K562 (cell line): ENCODE measurements at regions not wholly inside any gene's neighbourhood (a gene's known extent, or its start where the extent isn't known, plus 50 kb on each side); places are given as distances from the start of the nearest gene placed in this dataset.

Experiments
- ATAC-seq: fragments of 200-7000 bp; cut with Tn5 transposase; 3 replicates; pipeline ENCODE4 v1.9.1; 2020; ENCODE audit warnings: moderate library complexity
- BruUV-seq: library from RNA; stranded (reverse); fragments of 400-500 nt; replicated peaks from 2 replicates; lab custom pipeline; 2021; lab: Mats Ljungman, UMichigan
- CTCF ChIA-PET: fragments of 300-600 bp; formaldehyde crosslinking; extraction: SDS; loops from one replicate; lab custom pipeline; 2021; ENCODE audit warnings: low intra/inter-chr PET ratio; lab: Yijun Ruan, JAX
- POLR2A ChIA-PET: fragments of 300-600, 350-650 bp; sonication (Branson Sonifier 250); formaldehyde crosslinking; extraction: SDS; loops from one replicate; lab custom pipeline; 2021; ENCODE audit warnings: antibody characterized with exemption, inconsistent platforms; lab: Yijun Ruan, JAX
- DNase-seq, 4 experiments: peaks; one replicate each; pipeline versions ENCODE4 v3.0.0 to v3.0.0-alpha.2; 2011 to 2018; ENCODE audit warnings: low spot score in 3 of 4, mixed read lengths in 3 of 4; ENCODE audit errors: extremely low read depth in 1 of 4
- FAIRE-seq: peaks from 2 replicates; lab custom pipeline; 2011; peaks lifted over from hg19 to GRCh38; lab: Jason Lieb, UNC
- H2AFZ ChIP-seq: 2 replicates; pipeline ENCODE4 v1.6.0; 2011; ENCODE audit warnings: low read depth, low read length, control low read depth, inconsistent platforms
- H3K27ac ChIP-seq: fragments of 200-600 bp; 3 replicates; pipeline ENCODE4 v1.8.0; 2011; ENCODE audit warnings: low read depth, mild to moderate bottlenecking, control low read depth, inconsistent platforms, low read length, moderate library complexity, mixed read lengths; ENCODE audit errors: extremely low read depth
- H3K27me3 ChIP-seq, 2 experiments: fragments of 300-600 bp in 1 of 2; 2 replicates in 1 of 2; 3 replicates in 1 of 2; pipeline versions ENCODE4 v1.6.0 to v1.8.0; 2011; ENCODE audit warnings: inconsistent platforms in 2 of 2, low read length in 2 of 2, mild to moderate bottlenecking in 1 of 2, mixed read lengths in 1 of 2, moderate library complexity in 1 of 2; ENCODE audit not compliant: control insufficient read depth in 2 of 2, insufficient read depth in 2 of 2
- H3K36me3 ChIP-seq: fragments of 300-600 bp; 3 replicates; pipeline ENCODE4 v1.8.0; 2011; ENCODE audit warnings: mild to moderate bottlenecking, low read length, inconsistent platforms; ENCODE audit not compliant: control insufficient read depth, insufficient read depth
- H3K4me1 ChIP-seq, 2 experiments: fragments of 200-600 bp in 1 of 2; replicated peaks in 1 of 2; 2 replicates in 1 of 2; 3 replicates in 1 of 2; pipeline versions ENCODE4 v1.5.1 to v1.8.0; 2011; ENCODE audit warnings: inconsistent platforms in 2 of 2, low read length in 2 of 2, mild to moderate bottlenecking in 1 of 2, mixed read lengths in 1 of 2, moderate library complexity in 1 of 2; ENCODE audit not compliant: control insufficient read depth in 2 of 2, insufficient read depth in 2 of 2
- H3K4me2 ChIP-seq: 2 replicates; pipeline ENCODE4 v1.6.1; 2011; ENCODE audit warnings: low read length, control low read depth, inconsistent platforms, mixed read lengths; ENCODE audit not compliant: insufficient read depth
- H3K4me3 ChIP-seq: fragments of 200-600 bp; sonication (generic), shearing (Covaris generic); 2 replicates; pipeline ENCODE4 v1.5.1; 2016; ENCODE audit warnings: control low read depth, inconsistent platforms
- H3K79me2 ChIP-seq: fragments of 200-600 bp; 3 replicates; pipeline ENCODE4 v1.8.0; 2011; ENCODE audit warnings: low read length, inconsistent platforms; ENCODE audit not compliant: control insufficient read depth, insufficient read depth
- H3K9ac ChIP-seq, 2 experiments: 2 replicates each; pipeline versions ENCODE4 v1.6.0 to v1.6.1; 2011; ENCODE audit warnings: low read depth in 2 of 2, low read length in 2 of 2, control low read depth in 1 of 2, inconsistent platforms in 1 of 2, mild to moderate bottlenecking in 1 of 2, mixed read lengths in 1 of 2; ENCODE audit not compliant: insufficient read depth in 1 of 2
- H3K9me1 ChIP-seq: one replicate; pipeline ENCODE4 v1.6.0; 2011; ENCODE audit warnings: inconsistent platforms, mild to moderate bottlenecking, low read length, moderate library complexity; ENCODE audit not compliant: control insufficient read depth, insufficient read depth
- H3K9me3 ChIP-seq: replicated peaks from 2 replicates; pipeline ENCODE4 v1.5.1; 2011; ENCODE audit warnings: low read depth, low read length, inconsistent platforms; ENCODE audit not compliant: control insufficient read depth, insufficient read depth
- H4K20me1 ChIP-seq: replicated peaks from 2 replicates; pipeline ENCODE4 v1.6.1; 2011; ENCODE audit warnings: low read length, inconsistent platforms, mixed read lengths; ENCODE audit not compliant: control insufficient read depth, insufficient read depth
- CBX3 ChIP-seq, 2 experiments: IDR thresholded peaks; 1 replicate in 1 of 2; 2 replicates in 1 of 2; pipeline ENCODE4 v1.6.1; 2012; ENCODE audit warnings: inconsistent platforms in 2 of 2, low read length in 2 of 2, borderline replicate concordance in 1 of 2, control low read depth in 1 of 2
- FOXP4 ChIP-seq: sonication (generic); formaldehyde crosslinking; IDR thresholded peaks from 2 replicates; pipeline ENCODE4 v1.8.0; 2022; ENCODE audit warnings: mild to moderate bottlenecking, missing genetic modification reagents, borderline replicate concordance
- HDAC3 ChIP-seq: fragments of 450-650 bp; IDR thresholded peaks from 2 replicates; pipeline ENCODE4 v1.6.1; 2018; ENCODE audit warnings: borderline replicate concordance, mild to moderate bottlenecking, moderate library complexity; ENCODE audit not compliant: partially characterized antibody
- LCOR ChIP-seq: sonication (generic); formaldehyde crosslinking; IDR thresholded peaks from 2 replicates; pipeline ENCODE4 v1.8.0; 2022; ENCODE audit warnings: mild to moderate bottlenecking, missing genetic modification reagents
- OTX1 ChIP-seq: fragments of 450-650 bp; formaldehyde crosslinking; IDR thresholded peaks from 2 replicates; pipeline ENCODE4 v1.4.0; 2022; ENCODE audit warnings: mild to moderate bottlenecking
- STAG1 ChIP-seq: sonication (generic); formaldehyde crosslinking; IDR thresholded peaks from 2 replicates; pipeline ENCODE4 v1.5.0; 2020; ENCODE audit warnings: missing genetic modification reagents, borderline replicate concordance
- TEAD2 ChIP-seq: fragments of 450-650 bp; IDR thresholded peaks from 2 replicates; pipeline ENCODE4 v1.6.1; 2016; ENCODE audit warnings: missing genetic modification characterization, control low read depth, missing compliant biosample characterization
- U2AF2 ChIP-seq: fragments of 200-400 bp; formaldehyde crosslinking; optimal IDR thresholded peaks from 2 replicates; pipeline ENCODE3; 2017; ENCODE audit warnings: low read depth, mild to moderate bottlenecking, low read length
- ZNF133 ChIP-seq: fragments of 250-450 bp; sonication (Bioruptor Pico); IDR thresholded peaks from 2 replicates; pipeline ENCODE4 v1.4.0; 2020; ENCODE audit warnings: mild to moderate bottlenecking
- ZNF79 ChIP-seq: fragments of 250-450 bp; sonication (Bioruptor Pico); IDR thresholded peaks from 2 replicates; pipeline ENCODE4 v1.4.0; 2020; ENCODE audit warnings: low read depth, mild to moderate bottlenecking, moderate library complexity
- WGBS: fragments of 100-300 bp; shearing (Covaris generic); methylation state at CpG from one replicate; pipeline ENCODE4 v1.1.6; 2016; ENCODE audit warnings: low coverage, mixed read lengths; ENCODE audit not compliant: insufficient coverage; ENCODE audit errors: missing lambda C conversion rate; 5-methylcytosine and 5-hydroxymethylcytosine counted together
- in situ Hi-C: fragments of 300-500 bp; cut with MboI; formaldehyde crosslinking; loops from 4 replicates; pipeline ENCODE4 v1.15.0; 2018; ENCODE audit warnings: inconsistent platforms, mixed read lengths
- intact Hi-C: fragments of 100-400 bp; cut with micrococcal nuclease; formaldehyde crosslinking; loops from 2 replicates; pipeline ENCODE4 v1.14.2; 2022
- TF ChIP-seq, protein P1 (sequence below): fragments of 450-650 bp; IDR thresholded peaks from 2 replicates; pipeline ENCODE4 v1.6.1; 2016; ENCODE audit warnings: mild to moderate bottlenecking, moderate library complexity

GRCh38 chr13:106433066-106433465 lies 102.4 kb downstream of the EFNB2 start:
- ChIA-PET CTCF (no interaction called here), POLR2A (no interaction called here)
- FAIRE-seq (no peak), ATAC-seq (no peak), DNase-seq (no peak)
- Histone ChIP-seq H3K4me3 (no peak overlapping the region), H3K27me3 (no peaks in the 10 kb centered on the region), H3K9me3 (no peaks in the 10 kb centered on the region), H3K9ac (no peak overlapping the region), H3K4me2 (no peak overlapping the region), H3K36me3 (no peaks in the 10 kb centered on the region), H2AFZ (no peak overlapping the region), H3K9me1 (no peaks in the 10 kb centered on the region), H4K20me1 (no peaks in the 10 kb centered on the region), H3K79me2 (no peaks in the 10 kb centered on the region), H3K27ac (no peak overlapping the region), H3K4me1 (no peaks in the 10 kb centered on the region)
- no TSS peak for BruUV-seq
- intact Hi-C loops, result no loop called here
- in situ Hi-C loops, result no loop called here
- 0% methylated on average over 2 of the region's 2 CpGs for WGBS
- TF ChIP-seq FOXP4 (CRISPR knock-in tag) (no peak), ZNF79 (no peak), CBX3 (IDR thresholded peaks at IDR 0.05; ENCODE audit: borderline replicate concordance in 1 of 2, low read length in 2 of 2) (no peak), HDAC3 (no peak), OTX1 (CRISPR knock-in tag) (no peak), STAG1 (CRISPR knock-in tag) (no peak), U2AF2 (no peak), ZNF133 (CRISPR knock-in tag) (no peak), TEAD2 (tag) (no peak), LCOR (CRISPR knock-in tag) (no peak)
- TF ChIP-seq, protein P1, sequence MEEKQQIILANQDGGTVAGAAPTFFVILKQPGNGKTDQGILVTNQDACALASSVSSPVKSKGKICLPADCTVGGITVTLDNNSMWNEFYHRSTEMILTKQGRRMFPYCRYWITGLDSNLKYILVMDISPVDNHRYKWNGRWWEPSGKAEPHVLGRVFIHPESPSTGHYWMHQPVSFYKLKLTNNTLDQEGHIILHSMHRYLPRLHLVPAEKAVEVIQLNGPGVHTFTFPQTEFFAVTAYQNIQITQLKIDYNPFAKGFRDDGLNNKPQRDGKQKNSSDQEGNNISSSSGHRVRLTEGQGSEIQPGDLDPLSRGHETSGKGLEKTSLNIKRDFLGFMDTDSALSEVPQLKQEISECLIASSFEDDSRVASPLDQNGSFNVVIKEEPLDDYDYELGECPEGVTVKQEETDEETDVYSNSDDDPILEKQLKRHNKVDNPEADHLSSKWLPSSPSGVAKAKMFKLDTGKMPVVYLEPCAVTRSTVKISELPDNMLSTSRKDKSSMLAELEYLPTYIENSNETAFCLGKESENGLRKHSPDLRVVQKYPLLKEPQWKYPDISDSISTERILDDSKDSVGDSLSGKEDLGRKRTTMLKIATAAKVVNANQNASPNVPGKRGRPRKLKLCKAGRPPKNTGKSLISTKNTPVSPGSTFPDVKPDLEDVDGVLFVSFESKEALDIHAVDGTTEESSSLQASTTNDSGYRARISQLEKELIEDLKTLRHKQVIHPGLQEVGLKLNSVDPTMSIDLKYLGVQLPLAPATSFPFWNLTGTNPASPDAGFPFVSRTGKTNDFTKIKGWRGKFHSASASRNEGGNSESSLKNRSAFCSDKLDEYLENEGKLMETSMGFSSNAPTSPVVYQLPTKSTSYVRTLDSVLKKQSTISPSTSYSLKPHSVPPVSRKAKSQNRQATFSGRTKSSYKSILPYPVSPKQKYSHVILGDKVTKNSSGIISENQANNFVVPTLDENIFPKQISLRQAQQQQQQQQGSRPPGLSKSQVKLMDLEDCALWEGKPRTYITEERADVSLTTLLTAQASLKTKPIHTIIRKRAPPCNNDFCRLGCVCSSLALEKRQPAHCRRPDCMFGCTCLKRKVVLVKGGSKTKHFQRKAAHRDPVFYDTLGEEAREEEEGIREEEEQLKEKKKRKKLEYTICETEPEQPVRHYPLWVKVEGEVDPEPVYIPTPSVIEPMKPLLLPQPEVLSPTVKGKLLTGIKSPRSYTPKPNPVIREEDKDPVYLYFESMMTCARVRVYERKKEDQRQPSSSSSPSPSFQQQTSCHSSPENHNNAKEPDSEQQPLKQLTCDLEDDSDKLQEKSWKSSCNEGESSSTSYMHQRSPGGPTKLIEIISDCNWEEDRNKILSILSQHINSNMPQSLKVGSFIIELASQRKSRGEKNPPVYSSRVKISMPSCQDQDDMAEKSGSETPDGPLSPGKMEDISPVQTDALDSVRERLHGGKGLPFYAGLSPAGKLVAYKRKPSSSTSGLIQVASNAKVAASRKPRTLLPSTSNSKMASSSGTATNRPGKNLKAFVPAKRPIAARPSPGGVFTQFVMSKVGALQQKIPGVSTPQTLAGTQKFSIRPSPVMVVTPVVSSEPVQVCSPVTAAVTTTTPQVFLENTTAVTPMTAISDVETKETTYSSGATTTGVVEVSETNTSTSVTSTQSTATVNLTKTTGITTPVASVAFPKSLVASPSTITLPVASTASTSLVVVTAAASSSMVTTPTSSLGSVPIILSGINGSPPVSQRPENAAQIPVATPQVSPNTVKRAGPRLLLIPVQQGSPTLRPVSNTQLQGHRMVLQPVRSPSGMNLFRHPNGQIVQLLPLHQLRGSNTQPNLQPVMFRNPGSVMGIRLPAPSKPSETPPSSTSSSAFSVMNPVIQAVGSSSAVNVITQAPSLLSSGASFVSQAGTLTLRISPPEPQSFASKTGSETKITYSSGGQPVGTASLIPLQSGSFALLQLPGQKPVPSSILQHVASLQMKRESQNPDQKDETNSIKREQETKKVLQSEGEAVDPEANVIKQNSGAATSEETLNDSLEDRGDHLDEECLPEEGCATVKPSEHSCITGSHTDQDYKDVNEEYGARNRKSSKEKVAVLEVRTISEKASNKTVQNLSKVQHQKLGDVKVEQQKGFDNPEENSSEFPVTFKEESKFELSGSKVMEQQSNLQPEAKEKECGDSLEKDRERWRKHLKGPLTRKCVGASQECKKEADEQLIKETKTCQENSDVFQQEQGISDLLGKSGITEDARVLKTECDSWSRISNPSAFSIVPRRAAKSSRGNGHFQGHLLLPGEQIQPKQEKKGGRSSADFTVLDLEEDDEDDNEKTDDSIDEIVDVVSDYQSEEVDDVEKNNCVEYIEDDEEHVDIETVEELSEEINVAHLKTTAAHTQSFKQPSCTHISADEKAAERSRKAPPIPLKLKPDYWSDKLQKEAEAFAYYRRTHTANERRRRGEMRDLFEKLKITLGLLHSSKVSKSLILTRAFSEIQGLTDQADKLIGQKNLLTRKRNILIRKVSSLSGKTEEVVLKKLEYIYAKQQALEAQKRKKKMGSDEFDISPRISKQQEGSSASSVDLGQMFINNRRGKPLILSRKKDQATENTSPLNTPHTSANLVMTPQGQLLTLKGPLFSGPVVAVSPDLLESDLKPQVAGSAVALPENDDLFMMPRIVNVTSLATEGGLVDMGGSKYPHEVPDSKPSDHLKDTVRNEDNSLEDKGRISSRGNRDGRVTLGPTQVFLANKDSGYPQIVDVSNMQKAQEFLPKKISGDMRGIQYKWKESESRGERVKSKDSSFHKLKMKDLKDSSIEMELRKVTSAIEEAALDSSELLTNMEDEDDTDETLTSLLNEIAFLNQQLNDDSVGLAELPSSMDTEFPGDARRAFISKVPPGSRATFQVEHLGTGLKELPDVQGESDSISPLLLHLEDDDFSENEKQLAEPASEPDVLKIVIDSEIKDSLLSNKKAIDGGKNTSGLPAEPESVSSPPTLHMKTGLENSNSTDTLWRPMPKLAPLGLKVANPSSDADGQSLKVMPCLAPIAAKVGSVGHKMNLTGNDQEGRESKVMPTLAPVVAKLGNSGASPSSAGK, result no peak
